Adrenal gland (tissue), 9 donors: ENCODE measurements at regions not wholly inside any gene's neighbourhood (a gene's known extent, or its start where the extent isn't known, plus 50 kb on each side); places are given as distances from the start of the nearest gene placed in this dataset.

Source experiments
- DNase-seq, 7 donors: peaks; one replicate each; pipeline ENCODE4 v3.0.0-alpha.2; 2019 to 2020
- H3K27ac ChIP-seq, 5 donors: fragments of 200-600 bp; sonication (generic) in 4 of 5; 1 replicate in 3 of 5; 2 replicates in 2 of 5; pipeline versions ENCODE4 v1.5.1 to v1.8.0; 2016 to 2020; ENCODE audit warnings: mild to moderate bottlenecking in 1 of 5
- H3K27me3 ChIP-seq: fragments of 200-600 bp; 2 replicates; pipeline ENCODE4 v1.8.0; 2021
- H3K36me3 ChIP-seq, 2 donors: fragments of 200-600 bp; replicated peaks in 1 of 2; 1 replicate in 1 of 2; 2 replicates in 1 of 2; pipeline versions ENCODE4 v1.5.1 to v1.8.0; 2018 to 2022
- H3K4me1 ChIP-seq, 2 donors: fragments of 200-600 bp; replicated peaks in 1 of 2; 1 replicate in 1 of 2; 2 replicates in 1 of 2; pipeline versions ENCODE4 v1.5.1 to v1.8.0; 2018 to 2021
- H3K4me3 ChIP-seq, 4 donors: fragments of 200-600 bp; sonication (generic) in 3 of 4; one replicate each; pipeline ENCODE4 v1.5.1; 2016 to 2018
- H3K9me3 ChIP-seq, 3 donors: fragments of 200-600 bp; sonication (generic) in 1 of 3; replicated peaks in 1 of 3; 1 replicate in 2 of 3; 2 replicates in 1 of 3; pipeline versions ENCODE4 v1.5.1 to v1.8.0; 2016 to 2021
- CTCF ChIP-seq, 6 experiments: fragments of 450-650 bp in 4 of 6; fragments of 200-600 bp in 2 of 6; sonication (generic) in 1 of 6; IDR thresholded peaks; 1 replicate in 5 of 6; 2 replicates in 1 of 6; pipeline versions ENCODE4 v1.5.1 to v1.8.0; 2016 to 2021; ENCODE audit warnings: antibody characterized with exemption in 6 of 6, mild to moderate bottlenecking in 2 of 6, moderate library complexity in 1 of 6
- POLR2A ChIP-seq, 2 donors: fragments of 450-650 bp; IDR thresholded peaks; one replicate each; pipeline ENCODE4 v1.6.1; 2017; ENCODE audit warnings: antibody characterized with exemption in 2 of 2, mild to moderate bottlenecking in 2 of 2, moderate library complexity in 1 of 2
- WGBS, 4 donors: extraction: QIAGEN DNeasy Blood & Tissue Kit in 2 of 4; methylation state at CpG; one replicate each; pipeline versions ENCODE4 v1.1.5 to v1.1.7; 2013 to 2017; 5-methylcytosine and 5-hydroxymethylcytosine counted together
- intact Hi-C, 2 donors: fragments of 100-400 bp; cut with DNase I; formaldehyde crosslinking; loops; one replicate each; pipeline versions ENCODE4 v1.14.1 to v1.15.0; 2022 to 2023
- donor health status: healthy with polysubstance abuse.
- donor health status: Bipolar disorder and iron deficiency.
- donor health status: DM: yes; HTN: yes; CAD: no.
- donor health status: DM: no; HTN: no; CAD: no.
- donor health status: DM: no; HTN: no; CAD: no.

DNA sequence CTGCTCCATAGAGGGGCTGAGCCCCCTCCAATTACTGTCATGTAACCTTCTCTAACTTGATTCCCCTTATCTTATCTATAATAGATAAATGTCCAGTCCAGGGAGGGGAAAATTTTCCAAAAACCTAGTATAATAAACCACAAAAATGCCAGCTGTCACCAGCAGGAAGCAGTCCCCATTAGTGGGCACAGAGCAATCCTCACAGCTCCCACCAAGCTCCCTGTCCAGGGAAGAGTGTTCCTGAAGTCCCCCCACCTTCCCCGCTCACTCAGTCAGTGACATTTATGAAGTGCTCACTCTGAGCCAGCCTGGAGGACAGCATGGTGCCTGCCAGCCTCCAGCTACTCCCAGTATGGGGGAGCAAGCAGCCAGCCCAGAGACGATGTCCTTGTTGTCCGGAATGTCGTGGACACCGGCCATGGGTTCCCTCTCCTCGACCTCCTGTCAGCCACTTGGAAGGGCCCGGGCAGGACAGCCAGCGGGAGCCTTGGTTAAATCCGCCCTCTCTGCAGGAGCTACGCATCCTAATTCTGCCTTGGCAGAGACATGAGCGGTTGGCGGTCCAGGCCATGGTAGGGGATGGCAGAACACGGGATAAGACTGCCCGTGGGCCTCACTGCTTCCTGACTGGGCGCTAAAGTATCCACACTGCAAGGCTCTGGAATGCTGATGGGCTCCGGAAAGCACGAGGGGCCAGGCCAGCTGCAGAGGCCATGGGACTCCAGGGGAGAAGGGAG lies 102.0 kb upstream of the CDH5 start:
- peaks cover 0 to 8% of the 10 kb centered on the region in 2 donors for H3K4me1 ChIP-seq
- WGBS, 4 donors, result 62 to 85% (median 74%) methylated on average over 10 to 17 of the region's 17 CpGs
- TF ChIP-seq CTCF (IDR thresholded peaks at IDR 0.05) (no peak), POLR2A (IDR thresholded peaks at IDR 0.05) (no peak)
- DNase-seq, result peak in 4 of 7 donors; percentile 40 to 53 (median 46)
- no peak overlapping the region for H3K4me3 ChIP-seq
- H3K27me3 ChIP-seq, result no peaks in the 10 kb centered on the region
- intact Hi-C loops, result no loop called here
- H3K9me3 ChIP-seq, result no peaks in the 10 kb centered on the region
- H3K36me3 ChIP-seq, result no peaks in the 10 kb centered on the region
- H3K27ac ChIP-seq, result peak overlapping the region in 1 of 5 donors; percentile 4

DNA sequence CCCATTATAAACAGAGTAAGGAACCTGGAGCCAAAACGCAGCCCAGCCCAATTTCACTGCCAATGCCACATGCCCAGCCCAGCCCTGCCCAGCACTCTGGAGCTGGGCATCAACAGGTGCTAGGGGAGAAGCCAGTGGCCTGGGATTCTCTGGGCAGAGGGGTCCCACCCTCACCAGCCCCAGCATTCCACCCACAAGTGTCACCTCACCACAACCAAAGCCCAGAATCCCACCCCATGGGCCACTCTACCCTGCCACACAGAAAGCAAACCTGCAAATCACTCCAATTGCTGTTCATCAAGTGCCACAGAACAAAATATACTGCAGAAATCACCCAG lies 102.5 kb upstream of the CDH5 start:
- no peak overlapping the region for H3K27ac ChIP-seq
- 86 to 100% (median 91%) methylated on average over 1 of the region's 1 CpG for WGBS, 4 donors
- TF ChIP-seq CTCF (IDR thresholded peaks at IDR 0.05) (no peak), POLR2A (IDR thresholded peaks at IDR 0.05) (no peak)
- intact Hi-C loops, result no loop called here
- H3K36me3 ChIP-seq, result no peaks in the 10 kb centered on the region
- H3K4me1 ChIP-seq, result peaks cover 0 to 8% of the 10 kb centered on the region in 2 donors
- H3K27me3 ChIP-seq, result no peaks in the 10 kb centered on the region
- DNase-seq, result peak in 1 of 7 donors; percentile 35
- H3K4me3 ChIP-seq, result no peak overlapping the region
- no peaks in the 10 kb centered on the region for H3K9me3 ChIP-seq

DNA sequence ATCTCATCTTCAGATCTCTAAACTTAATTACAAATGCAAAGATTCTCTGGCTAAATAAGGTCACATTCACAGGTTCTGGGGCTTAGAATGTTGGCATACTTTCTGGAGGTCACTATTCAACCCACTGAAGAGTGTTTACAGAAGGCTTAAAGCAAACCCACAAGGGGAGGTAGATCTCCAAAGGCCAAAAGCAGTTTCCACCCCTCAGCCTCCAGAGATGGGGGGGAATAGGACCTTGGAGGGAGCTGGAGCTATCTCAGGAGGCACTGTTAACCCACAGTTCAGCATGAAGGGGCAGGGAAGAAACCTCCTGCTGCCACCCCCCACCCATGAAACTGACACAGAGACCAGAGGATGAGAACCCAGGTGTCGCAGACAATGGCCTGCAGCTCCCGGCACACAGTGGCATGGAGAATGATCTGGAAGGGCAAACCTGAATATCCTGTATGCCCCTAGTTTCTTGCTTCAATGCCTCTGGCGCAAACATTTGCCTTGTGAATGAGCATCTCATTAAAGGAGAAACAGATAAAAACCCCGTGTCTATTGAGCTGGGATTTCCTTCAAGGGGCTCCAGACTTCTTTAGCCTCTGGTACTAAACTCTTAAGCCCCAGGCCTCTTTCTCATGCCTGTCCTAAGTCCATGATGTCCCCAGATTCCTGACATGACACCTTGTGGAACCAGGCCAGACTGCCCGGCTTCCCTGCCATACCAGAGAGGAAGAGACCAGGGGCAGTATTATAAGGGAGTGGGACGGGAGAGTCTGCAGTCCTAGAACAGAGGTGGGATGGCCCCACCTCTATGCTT lies 103.1 kb upstream of the CDH5 start:
- peak overlapping the region in 1 of 5 donors; percentile 9 for H3K27ac ChIP-seq
- intact Hi-C loops, result no loop called here
- no peaks in the 10 kb centered on the region for H3K9me3 ChIP-seq
- peaks cover 0 to 8% of the 10 kb centered on the region in 2 donors for H3K4me1 ChIP-seq
- H3K36me3 ChIP-seq, result no peaks in the 10 kb centered on the region
- H3K4me3 ChIP-seq, result no peak overlapping the region
- peak in 1 of 7 donors; percentile 14 for DNase-seq
- H3K27me3 ChIP-seq, result no peaks in the 10 kb centered on the region
- no peak for TF ChIP-seq POLR2A (IDR thresholded peaks at IDR 0.05)
- no peak for TF ChIP-seq CTCF (IDR thresholded peaks at IDR 0.05)
- WGBS, 4 donors, result 87 to 96% (median 95%) methylated on average over 4 to 6 of the region's 6 CpGs

DNA sequence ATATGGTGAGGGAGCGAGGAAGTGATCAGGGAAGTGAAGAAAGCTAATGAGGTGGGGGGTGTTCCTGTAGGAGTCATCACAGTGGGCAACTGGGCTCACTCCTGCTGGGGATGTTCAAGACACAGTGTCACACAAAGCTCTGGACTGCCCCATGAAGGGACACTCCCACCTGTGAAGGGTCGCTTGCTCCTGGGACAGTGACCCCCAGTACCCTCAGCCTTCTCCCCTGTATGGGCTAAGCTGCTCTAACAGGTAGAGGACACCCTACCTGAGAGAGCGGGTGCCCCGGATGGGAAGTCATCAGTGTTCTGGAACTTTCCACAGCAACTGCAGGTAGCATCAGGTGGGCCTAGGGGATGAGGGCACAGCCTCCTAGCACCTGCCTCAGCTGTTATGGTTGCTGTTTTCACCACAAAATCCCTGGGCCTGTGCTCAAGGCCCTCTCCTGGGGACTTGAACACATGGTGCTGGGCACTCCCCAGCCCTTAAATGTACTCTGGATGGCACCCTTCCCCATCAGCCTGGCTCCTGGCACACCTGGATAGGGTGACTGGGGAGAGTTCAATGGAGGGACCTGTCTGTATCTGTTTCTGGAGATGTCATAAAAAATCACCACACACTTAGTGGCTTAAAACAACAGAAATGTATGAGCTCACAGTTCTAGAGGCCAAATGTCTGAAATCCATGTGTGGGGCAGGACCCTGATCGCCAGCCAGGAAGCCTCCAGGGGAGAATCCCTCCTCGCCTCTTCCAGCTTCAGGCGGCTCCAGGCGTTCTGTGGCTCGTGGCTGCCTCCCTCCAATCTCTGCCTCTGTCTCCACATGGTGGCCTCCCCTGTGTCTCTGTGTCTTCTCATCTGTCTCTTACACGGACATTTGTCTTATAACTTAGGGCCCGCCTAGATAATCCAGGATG lies 104.0 kb upstream of the CDH5 start:
- peak in 1 of 7 donors; percentile 39 for DNase-seq
- no peak overlapping the region for H3K27ac ChIP-seq
- intact Hi-C loops, result no loop called here

More for the DNA sequence above, 104.0 kb upstream of the CDH5 start:
- 86 to 90% (median 88%) methylated on average over 9 to 11 of the region's 11 CpGs for WGBS, 4 donors
- TF ChIP-seq CTCF (IDR thresholded peaks at IDR 0.05) (no peak), POLR2A (IDR thresholded peaks at IDR 0.05) (no peak)
- Histone ChIP-seq H3K9me3 (no peaks in the 10 kb centered on the region), H3K4me1 (peaks cover 0 to 8% of the 10 kb centered on the region in 2 donors), H3K4me3 (no peak overlapping the region), H3K36me3 (no peaks in the 10 kb centered on the region), H3K27me3 (no peaks in the 10 kb centered on the region)
